Endothelial cell of umbilical vein (primary cell): ENCODE measurements at regions not wholly inside any gene's neighbourhood (a gene's known extent, or its start where the extent isn't known, plus 50 kb on each side); places are given as distances from the start of the nearest gene placed in this dataset.

ENCODE experiments used
- BruUV-seq: library from RNA; stranded (reverse); fragments of 400-500 nt; replicated peaks from 2 replicates; lab custom pipeline; 2021; lab: Mats Ljungman, UMichigan
- CTCF ChIA-PET: fragments of 300-600, 350-600 bp; sonication (Branson Sonifier 250); formaldehyde crosslinking; loops from one replicate; lab custom pipeline; 2021; ENCODE audit warnings: antibody characterized with exemption, inconsistent platforms; lab: Charles Lee
- POLR2A ChIA-PET: fragments of 300-600, 350-600 bp; sonication (Branson Sonifier 250); formaldehyde crosslinking; loops from one replicate; lab custom pipeline; 2021; ENCODE audit warnings: antibody characterized with exemption, inconsistent platforms; lab: Charles Lee
- DNase-seq: peaks from one replicate; pipeline ENCODE4 v3.0.0-alpha.2; 2011; ENCODE audit warnings: low read depth, low spot score
- FAIRE-seq: peaks from 2 replicates; lab custom pipeline; 2011; peaks lifted over from hg19 to GRCh38; lab: Jason Lieb, UNC
- H2AFZ ChIP-seq: 2 replicates; pipeline ENCODE4 v1.6.0; 2012; ENCODE audit warnings: low read depth, low read length, control low read depth, inconsistent platforms
- H3K27ac ChIP-seq: 2 replicates; pipeline ENCODE4 v1.5.1; 2011; ENCODE audit warnings: low read depth, mild to moderate bottlenecking, control low read depth, low read length, moderate library complexity; ENCODE audit not compliant: insufficient read depth
- H3K27me3 ChIP-seq, 2 experiments: 2 replicates each; pipeline versions ENCODE4 v1.6.0 to v1.6.1; 2011; ENCODE audit warnings: low read length in 2 of 2, mixed read lengths in 1 of 2; ENCODE audit not compliant: control insufficient read depth in 2 of 2, insufficient read depth in 2 of 2
- H3K36me3 ChIP-seq, 2 experiments: 2 replicates in 1 of 2; 3 replicates in 1 of 2; pipeline ENCODE4 v1.5.1; 2011; ENCODE audit warnings: low read length in 2 of 2, mild to moderate bottlenecking in 1 of 2, moderate library complexity in 1 of 2; ENCODE audit not compliant: control insufficient read depth in 2 of 2, insufficient read depth in 2 of 2; ENCODE audit errors: extremely low read depth in 1 of 2
- H3K4me1 ChIP-seq: 3 replicates; pipeline ENCODE4 v1.5.1; 2011; ENCODE audit warnings: mild to moderate bottlenecking, low read length; ENCODE audit not compliant: control insufficient read depth, insufficient read depth; ENCODE audit errors: extremely low read depth
- H3K4me2 ChIP-seq: 2 replicates; pipeline ENCODE4 v1.6.1; 2011; ENCODE audit warnings: low read length, control low read depth, mixed read lengths; ENCODE audit not compliant: insufficient read depth
- H3K4me3 ChIP-seq, 3 experiments: fragments of 200-600 bp in 1 of 3; sonication (generic), shearing (Covaris generic) in 1 of 3; replicated peaks in 1 of 3; 2 replicates each; pipeline ENCODE4 v1.5.1; 2011 to 2016; ENCODE audit warnings: control low read depth in 3 of 3, low read length in 3 of 3, mild to moderate bottlenecking in 2 of 3, inconsistent platforms in 1 of 3, low read depth in 1 of 3, moderate library complexity in 1 of 3; ENCODE audit not compliant: insufficient read depth in 1 of 3
- H3K79me2 ChIP-seq: 2 replicates; pipeline ENCODE4 v1.6.0; 2012; ENCODE audit warnings: low read length, inconsistent platforms; ENCODE audit not compliant: control insufficient read depth, insufficient read depth
- H3K9ac ChIP-seq: replicated peaks from 2 replicates; pipeline ENCODE3; 2011; ENCODE audit warnings: low read length, control low read depth; ENCODE audit not compliant: insufficient read depth; ENCODE audit errors: extremely low read depth
- H3K9me1 ChIP-seq: replicated peaks from 3 replicates; pipeline ENCODE4 v1.6.0; 2011; ENCODE audit warnings: mild to moderate bottlenecking, low read length; ENCODE audit not compliant: control insufficient read depth, insufficient read depth; ENCODE audit errors: extremely low read depth
- H3K9me3 ChIP-seq: replicated peaks from 2 replicates; pipeline ENCODE4 v1.5.1; 2012; ENCODE audit warnings: low read length, inconsistent platforms; ENCODE audit not compliant: control insufficient read depth, insufficient read depth
- H4K20me1 ChIP-seq: replicated peaks from 2 replicates; pipeline ENCODE3; 2011; ENCODE audit warnings: mild to moderate bottlenecking, low read length; ENCODE audit not compliant: control insufficient read depth, insufficient read depth; ENCODE audit errors: extremely low read depth
- CTCF ChIP-seq, 2 donors: IDR thresholded peaks; 1 replicate in 1 of 2; 2 replicates in 1 of 2; pipeline ENCODE4 v1.5.1; 2011; ENCODE audit warnings: low read length in 2 of 2, mild to moderate bottlenecking in 2 of 2, moderate library complexity in 2 of 2, control low read depth in 1 of 2, inconsistent platforms in 1 of 2, low read depth in 1 of 2; ENCODE audit not compliant: insufficient read depth in 1 of 2; ENCODE audit errors: extremely low read depth in 1 of 2
- EZH2 ChIP-seq: IDR thresholded peaks from 2 replicates; pipeline ENCODE4 v1.6.1; 2012; ENCODE audit warnings: borderline replicate concordance, low read depth, mild to moderate bottlenecking, moderate library complexity, low read length, inconsistent platforms; ENCODE audit not compliant: severe bottlenecking
- GATA2 ChIP-seq: IDR thresholded peaks from 2 replicates; pipeline ENCODE4 v1.7.0; 2011; ENCODE audit warnings: low read depth, mild to moderate bottlenecking, moderate library complexity, mixed read lengths, low read length; ENCODE audit not compliant: insufficient read length, insufficient read depth
- JUN ChIP-seq: IDR thresholded peaks from 2 replicates; pipeline ENCODE4 v1.6.1; 2011; ENCODE audit warnings: borderline replicate concordance, low read depth; ENCODE audit not compliant: insufficient read length, insufficient read depth
- MAX ChIP-seq: IDR thresholded peaks from 2 replicates; pipeline ENCODE4 v1.6.1; 2011; ENCODE audit not compliant: insufficient read depth, insufficient read length
- MYC ChIP-seq: IDR thresholded peaks from one replicate; pipeline ENCODE4 v1.6.1; 2011; ENCODE audit warnings: mild to moderate bottlenecking, low read depth, low read length
- dilution Hi-C: fragments of 300-500 bp; cut with MboI; formaldehyde crosslinking; loops from one replicate; pipeline ENCODE4 v1.15.0; 2019; ENCODE audit warnings: low sequenced_read_pairs; ENCODE audit not compliant: extremely low pct_ligation_motif_present
- intact Hi-C: fragments of 100-400 bp; cut with micrococcal nuclease; formaldehyde crosslinking; loops from one replicate; pipeline ENCODE4 v1.10.0; 2022

GRCh38 chrX:39194673-39195072 is 393.4 kb downstream of the MID1IP1 start:
- H3K9ac ChIP-seq = no peak overlapping the region
- H3K4me3 ChIP-seq = no peak overlapping the region
- no peak overlapping the region for H3K4me2 ChIP-seq
- H4K20me1 ChIP-seq = no peaks in the 10 kb centered on the region
- POLR2A ChIA-PET = no interaction called here
- intact Hi-C loops = no loop called here
- H3K9me1 ChIP-seq = no peaks in the 10 kb centered on the region
- H3K36me3 ChIP-seq = no peaks in the 10 kb centered on the region
- H3K79me2 ChIP-seq = no peaks in the 10 kb centered on the region
- DNase-seq = no peak
- H3K27me3 ChIP-seq = no peaks in the 10 kb centered on the region
- CTCF ChIA-PET = no interaction called here
- no peak overlapping the region for H2AFZ ChIP-seq
- H3K4me1 ChIP-seq = no peaks in the 10 kb centered on the region
- no peaks in the 10 kb centered on the region for H3K9me3 ChIP-seq
- no peak for FAIRE-seq
- H3K27ac ChIP-seq = no peak overlapping the region
- no TSS peak for BruUV-seq
- dilution Hi-C loops = no loop called here
- TF ChIP-seq GATA2 (no peak), MYC (no peak), MAX (no peak), JUN (no peak), CTCF (IDR thresholded peaks at IDR 0.05; ENCODE audit: extremely low read depth in 1 of 2, insufficient read depth in 1 of 2, low read depth in 1 of 2, low read length in 2 of 2) (no peak)

GRCh38 chrX:39195156-39195555 is 393.9 kb downstream of the MID1IP1 start:
- H3K9me1 ChIP-seq = no peaks in the 10 kb centered on the region
- dilution Hi-C loops = no loop called here
- intact Hi-C loops = no loop called here
- H3K9me3 ChIP-seq = no peaks in the 10 kb centered on the region
- no peaks in the 10 kb centered on the region for H3K36me3 ChIP-seq
- BruUV-seq = no TSS peak
- H3K4me3 ChIP-seq = no peak overlapping the region
- no peak overlapping the region for H2AFZ ChIP-seq
- CTCF ChIA-PET = no interaction called here
- FAIRE-seq (no peak), DNase-seq (no peak)
- no peaks in the 10 kb centered on the region for H3K27me3 ChIP-seq
- POLR2A ChIA-PET = no interaction called here
- TF ChIP-seq MAX = no peak
- no peak for TF ChIP-seq EZH2
- no peak for TF ChIP-seq CTCF (IDR thresholded peaks at IDR 0.05; ENCODE audit: extremely low read depth in 1 of 2, insufficient read depth in 1 of 2, low read depth in 1 of 2, low read length in 2 of 2)
- H3K27ac ChIP-seq = no peak overlapping the region
- no peak overlapping the region for H3K4me2 ChIP-seq
- no peaks in the 10 kb centered on the region for H3K4me1 ChIP-seq
- H3K79me2 ChIP-seq = no peaks in the 10 kb centered on the region
- no peaks in the 10 kb centered on the region for H4K20me1 ChIP-seq
- no peak overlapping the region for H3K9ac ChIP-seq
